ENCODE measurements at regions not wholly inside any gene's neighbourhood (a gene's known extent, or its start where the extent isn't known, plus 50 kb on each side); places are given as distances from the start of the nearest gene placed in this dataset.

GRCh38 chr3:5071061-5071460 is 51.0 kb upstream of the ARL8B start:
- DNase-seq: peak; percentile 6

DNA sequence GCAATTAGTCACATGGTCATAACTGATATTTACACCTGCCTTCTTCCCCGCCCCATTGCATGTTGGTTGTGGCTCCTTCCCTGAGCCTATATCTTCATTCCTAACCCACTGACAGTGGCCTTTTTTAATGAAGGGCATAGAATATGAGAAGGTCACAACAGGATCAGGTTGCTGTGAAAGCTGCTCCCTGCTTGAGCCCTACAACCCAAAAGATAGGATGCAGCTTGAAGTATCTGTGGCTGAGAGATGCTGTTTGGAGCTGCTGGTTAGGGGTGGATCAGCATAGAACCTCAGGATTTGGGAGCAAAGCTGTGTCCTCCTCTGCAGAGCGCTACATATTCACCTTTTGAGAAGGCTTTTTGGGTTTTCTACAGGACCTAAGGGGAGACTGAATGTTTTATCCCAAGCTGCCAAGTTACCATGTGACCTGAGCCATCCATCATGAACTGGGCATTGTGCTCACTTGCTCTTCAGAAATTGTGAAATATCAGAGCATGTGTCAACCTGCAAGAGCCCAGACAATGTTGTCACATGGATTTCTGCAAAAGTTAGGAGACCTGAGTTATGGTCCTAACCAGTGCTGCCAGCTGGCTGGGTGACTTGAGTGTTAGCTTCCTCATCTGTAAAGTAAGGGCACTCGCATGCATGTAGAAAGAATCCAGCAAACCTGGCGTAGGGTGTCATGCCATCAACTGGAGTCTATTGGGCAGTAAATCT is 49.8 kb upstream of the ARL8B start:
- no peak for DNase-seq

Data from activated CD4-positive, alpha-beta T cell treated with anti-CD3 and anti-CD28 coated beads, Interleukin-2, Interleukin-6, amounts not matched to agents 100 ng/mL and 50 ng/mL, durations not matched to agents 16 hours and 8 hours (primary cell).